K562 (cell line): ENCODE measurements at regions not wholly inside any gene's neighbourhood (a gene's known extent, or its start where the extent isn't known, plus 50 kb on each side); places are given as distances from the start of the nearest gene placed in this dataset.
A peak's percentile ranks its signal among the peaks of the same experiment; 100 is the strongest.

Experiments used
- CHD7 ChIP-seq: fragments of 200-600 bp; sonication (generic); IDR thresholded peaks from one replicate; pipeline ENCODE4 v1.6.1; 2012; ENCODE audit warnings: mild to moderate bottlenecking, low read depth, low read length, inconsistent platforms
- POU5F1 ChIP-seq: fragments of 150-350 bp; IDR thresholded peaks from 2 replicates; pipeline ENCODE4 v1.6.1; 2014; ENCODE audit warnings: borderline replicate concordance, low read length, low read depth, mild to moderate bottlenecking; ENCODE audit not compliant: partially characterized antibody
- RBM39 ChIP-seq: fragments of 200-400 bp; formaldehyde crosslinking; optimal IDR thresholded peaks from 2 replicates; pipeline ENCODE3; 2018; ENCODE audit warnings: low read depth, low read length
- TGIF2 ChIP-seq: sonication (generic); formaldehyde crosslinking; IDR thresholded peaks from 2 replicates; pipeline ENCODE4 v1.8.1; 2022; ENCODE audit warnings: mild to moderate bottlenecking, missing genetic modification reagents, moderate library complexity
- ZNF224 ChIP-seq: sonication (generic); formaldehyde crosslinking; IDR thresholded peaks from 2 replicates; pipeline ENCODE4 v1.8.0; 2022; ENCODE audit warnings: mild to moderate bottlenecking, missing genetic modification reagents
- ZNF639 ChIP-seq, 2 experiments: fragments of 200-800 bp in 1 of 2; sonication (Bioruptor generic) in 1 of 2; sonication (generic) in 1 of 2; formaldehyde crosslinking in 1 of 2; IDR thresholded peaks in 1 of 2; conservative IDR thresholded peaks in 1 of 2; 2 replicates each; pipeline versions ENCODE4 v1.5.0 to v1.6.1; 2016 to 2020; ENCODE audit warnings: missing compliant biosample characterization in 1 of 2, missing genetic modification characterization in 1 of 2, missing genetic modification reagents in 1 of 2
- TF ChIP-seq, protein P1 (sequence below): sonication (generic); formaldehyde crosslinking; IDR thresholded peaks from 2 replicates; pipeline ENCODE4 v1.8.0; 2022; ENCODE audit warnings: missing genetic modification reagents, mild to moderate bottlenecking, borderline replicate concordance
- TF ChIP-seq, protein P2 (sequence below): sonication (generic); formaldehyde crosslinking; IDR thresholded peaks from 2 replicates; pipeline ENCODE4 v1.8.1; 2023; ENCODE audit warnings: mild to moderate bottlenecking, missing genetic modification reagents

- no peak for TF ChIP-seq CHD7
- TF ChIP-seq TGIF2 = no peak
- no peak for TF ChIP-seq POU5F1
- TF ChIP-seq, protein P1, sequence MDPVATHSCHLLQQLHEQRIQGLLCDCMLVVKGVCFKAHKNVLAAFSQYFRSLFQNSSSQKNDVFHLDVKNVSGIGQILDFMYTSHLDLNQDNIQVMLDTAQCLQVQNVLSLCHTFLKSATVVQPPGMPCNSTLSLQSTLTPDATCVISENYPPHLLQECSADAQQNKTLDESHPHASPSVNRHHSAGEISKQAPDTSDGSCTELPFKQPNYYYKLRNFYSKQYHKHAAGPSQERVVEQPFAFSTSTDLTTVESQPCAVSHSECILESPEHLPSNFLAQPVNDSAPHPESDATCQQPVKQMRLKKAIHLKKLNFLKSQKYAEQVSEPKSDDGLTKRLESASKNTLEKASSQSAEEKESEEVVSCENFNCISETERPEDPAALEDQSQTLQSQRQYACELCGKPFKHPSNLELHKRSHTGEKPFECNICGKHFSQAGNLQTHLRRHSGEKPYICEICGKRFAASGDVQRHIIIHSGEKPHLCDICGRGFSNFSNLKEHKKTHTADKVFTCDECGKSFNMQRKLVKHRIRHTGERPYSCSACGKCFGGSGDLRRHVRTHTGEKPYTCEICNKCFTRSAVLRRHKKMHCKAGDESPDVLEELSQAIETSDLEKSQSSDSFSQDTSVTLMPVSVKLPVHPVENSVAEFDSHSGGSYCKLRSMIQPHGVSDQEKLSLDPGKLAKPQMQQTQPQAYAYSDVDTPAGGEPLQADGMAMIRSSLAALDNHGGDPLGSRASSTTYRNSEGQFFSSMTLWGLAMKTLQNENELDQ (CRISPR knock-in tag) = no peak
- no peak for TF ChIP-seq ZNF224 (CRISPR knock-in tag)
- TF ChIP-seq, protein P2, sequence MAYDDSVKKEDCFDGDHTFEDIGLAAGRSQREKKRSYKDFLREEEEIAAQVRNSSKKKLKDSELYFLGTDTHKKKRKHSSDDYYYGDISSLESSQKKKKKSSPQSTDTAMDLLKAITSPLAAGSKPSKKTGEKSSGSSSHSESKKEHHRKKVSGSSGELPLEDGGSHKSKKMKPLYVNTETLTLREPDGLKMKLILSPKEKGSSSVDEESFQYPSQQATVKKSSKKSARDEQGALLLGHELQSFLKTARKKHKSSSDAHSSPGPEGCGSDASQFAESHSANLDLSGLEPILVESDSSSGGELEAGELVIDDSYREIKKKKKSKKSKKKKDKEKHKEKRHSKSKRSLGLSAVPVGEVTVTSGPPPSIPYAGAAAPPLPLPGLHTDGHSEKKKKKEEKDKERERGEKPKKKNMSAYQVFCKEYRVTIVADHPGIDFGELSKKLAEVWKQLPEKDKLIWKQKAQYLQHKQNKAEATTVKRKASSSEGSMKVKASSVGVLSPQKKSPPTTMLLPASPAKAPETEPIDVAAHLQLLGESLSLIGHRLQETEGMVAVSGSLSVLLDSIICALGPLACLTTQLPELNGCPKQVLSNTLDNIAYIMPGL (CRISPR knock-in tag) = no peak
- 0 out of 4 replicates have a peak, but pooled peaks of 1 of the 2 experiments have one; percentile 17 for TF ChIP-seq ZNF639 (CRISPR knock-in tag; conservative IDR thresholded peaks at IDR 0.05 in 1 of 2, IDR thresholded peaks at IDR 0.05 in 1 of 2)
- TF ChIP-seq RBM39 = no peak
These were observed 131.2 kb downstream of the ZNF518B start (continued) for GRCh38 chr4:10326075-10326474.
